Dedifferentiated amniotic fluid mesenchymal stem cell (primary cell): ENCODE measurements at regions not wholly inside any gene's neighbourhood (a gene's known extent, or its start where the extent isn't known, plus 50 kb on each side); places are given as distances from the start of the nearest gene placed in this dataset.
"Not testable (repeated sequence)": the region's sequence is repeated elsewhere in the genome, so short reads cannot be mapped to it uniquely, and the experiment has no call there.

Experiments
- DNase-seq: peaks from one replicate; pipeline ENCODE4 v3.0.0-alpha.2; 2016; ENCODE audit errors: extremely low spot score

GRCh38 chr6:3961581-3962215, 112.5 kb downstream of the FAM50B start:
- DNase-seq = no peak

GRCh38 chr6:3962291-3963280, 113.4 kb downstream of the FAM50B start:
- DNase-seq = no peak

DNA sequence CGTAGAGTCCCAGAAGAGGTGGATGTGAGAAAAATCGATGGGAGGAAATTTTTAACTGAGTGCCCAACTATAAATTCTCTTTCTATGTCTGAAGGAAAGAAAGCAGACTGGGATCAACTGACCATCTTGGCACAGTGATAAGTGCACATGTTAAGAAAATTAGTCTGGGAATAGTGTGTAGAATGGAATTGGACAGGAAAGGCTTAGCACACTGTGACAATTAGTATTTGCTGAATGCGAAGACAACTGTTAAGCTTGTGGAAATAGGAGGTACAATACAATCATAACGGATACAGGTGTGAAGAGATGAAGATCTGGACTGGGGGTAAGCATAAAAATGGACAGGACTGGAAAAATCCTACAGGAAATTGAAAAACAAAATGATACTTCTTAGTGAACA, 114.3 kb downstream of the FAM50B start:
- no peak for DNase-seq

DNA sequence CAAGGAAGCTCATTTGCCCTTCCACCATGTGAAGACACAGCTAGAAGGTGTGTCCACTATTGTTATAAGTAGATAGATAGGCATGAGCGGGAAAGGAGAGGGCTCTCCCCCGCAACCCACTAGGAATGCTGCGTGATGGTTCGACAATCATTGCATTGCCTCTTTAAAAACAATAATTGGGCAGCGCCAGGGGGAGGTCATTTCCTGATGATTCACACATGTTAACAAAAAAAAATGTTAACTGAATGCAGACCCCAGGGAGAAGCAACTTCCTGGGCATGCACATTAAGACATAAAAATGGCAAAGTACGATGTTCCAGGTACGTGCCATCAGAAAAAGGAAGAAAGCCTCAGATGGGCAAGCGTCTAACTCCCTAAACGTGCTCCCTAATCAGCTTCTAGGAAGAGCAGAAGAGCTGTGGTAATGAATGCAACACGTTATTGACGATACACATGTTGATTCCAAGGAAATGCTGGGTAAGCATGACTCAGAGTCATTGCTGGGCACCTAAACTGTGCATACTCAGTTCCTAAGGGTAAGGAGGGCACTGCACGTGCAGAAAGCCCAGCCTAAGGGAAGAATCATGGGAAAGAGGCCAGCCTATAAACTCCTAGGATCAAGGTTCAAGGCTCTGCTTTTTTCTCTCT, 113.7 kb downstream of the FAM217A start:
- DNase-seq = no peak

- no peak for DNase-seq
These were observed 112.5 kb downstream of the FAM217A start for GRCh38 chr6:3966426-3966825.

GRCh38 chr6:3970097-3970496, 108.8 kb downstream of the FAM217A start:
- no peak for DNase-seq

GRCh38 chr6:3973152-3973551, 105.8 kb downstream of the FAM217A start:
- DNase-seq = not testable (repeated sequence)

GRCh38 chr6:3977875-3978711, 100.8 kb downstream of the FAM217A start:
- peak; percentile 91 for DNase-seq

DNA sequence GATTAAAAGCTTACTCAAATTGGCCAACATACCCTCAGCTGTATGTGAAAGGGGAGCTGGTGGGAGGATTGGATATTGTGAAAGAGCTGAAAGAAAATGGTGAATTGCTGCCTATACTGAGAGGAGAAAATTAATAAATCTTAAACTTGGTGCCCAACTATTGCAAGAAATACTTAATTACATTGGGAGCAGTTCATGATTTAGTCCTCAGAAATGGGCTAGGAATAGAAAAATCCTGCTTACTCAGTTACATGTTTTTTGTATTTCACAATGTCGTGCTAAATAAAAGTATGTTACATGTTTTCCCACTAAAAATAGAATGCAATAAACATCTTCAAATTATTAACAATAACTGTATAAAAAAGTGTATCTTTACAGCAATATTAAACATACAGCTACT, 100.0 kb downstream of the FAM217A start:
- not testable (repeated sequence) for DNase-seq

GRCh38 chr6:3981917-3982316, 97.0 kb downstream of the FAM217A start:
- DNase-seq = no peak

GRCh38 chr6:3983778-3984177, 95.2 kb downstream of the FAM217A start:
- DNase-seq = no peak

DNA sequence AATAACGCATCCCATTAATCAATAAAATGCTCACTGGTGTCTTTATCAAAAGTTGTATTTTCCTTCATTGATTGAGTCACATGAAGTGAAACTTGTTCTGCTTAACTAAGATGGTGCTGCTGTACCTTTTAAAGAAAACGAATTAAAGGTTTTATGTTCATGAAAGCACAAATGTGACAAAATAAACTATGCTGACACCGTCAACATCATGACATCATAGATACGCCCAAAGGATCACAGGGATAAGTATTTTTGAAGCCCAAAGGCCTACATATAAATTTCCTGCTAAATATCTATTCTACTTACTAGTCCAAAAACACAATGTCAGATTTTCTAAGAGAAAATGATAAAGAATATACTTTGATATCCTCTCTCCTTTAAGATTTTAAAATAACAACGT, 94.4 kb downstream of the FAM217A start:
- DNase-seq = no peak

DNA sequence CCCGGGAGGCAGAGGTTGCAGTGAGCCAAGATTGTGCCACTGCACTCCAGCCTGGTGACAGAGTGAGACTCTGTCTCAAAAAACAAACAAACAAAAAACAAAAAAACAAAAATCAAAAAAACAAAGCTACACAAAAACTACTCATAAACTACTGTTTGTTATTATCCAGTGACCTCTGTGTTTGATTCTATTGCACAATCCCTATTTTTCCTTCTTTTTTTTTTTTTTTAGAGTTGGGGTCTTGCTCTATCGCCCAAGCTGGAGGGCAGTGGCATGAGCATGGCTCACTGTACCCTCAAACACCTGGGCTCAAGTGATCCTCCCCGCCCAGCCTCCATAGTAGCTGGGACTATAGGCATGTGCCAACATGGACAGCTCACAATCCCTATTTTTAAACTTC, 92.7 kb downstream of the FAM217A start:
- no peak for DNase-seq

- DNase-seq = no peak
These were observed 91.9 kb downstream of the FAM217A start for GRCh38 chr6:3987053-3987452.

DNA sequence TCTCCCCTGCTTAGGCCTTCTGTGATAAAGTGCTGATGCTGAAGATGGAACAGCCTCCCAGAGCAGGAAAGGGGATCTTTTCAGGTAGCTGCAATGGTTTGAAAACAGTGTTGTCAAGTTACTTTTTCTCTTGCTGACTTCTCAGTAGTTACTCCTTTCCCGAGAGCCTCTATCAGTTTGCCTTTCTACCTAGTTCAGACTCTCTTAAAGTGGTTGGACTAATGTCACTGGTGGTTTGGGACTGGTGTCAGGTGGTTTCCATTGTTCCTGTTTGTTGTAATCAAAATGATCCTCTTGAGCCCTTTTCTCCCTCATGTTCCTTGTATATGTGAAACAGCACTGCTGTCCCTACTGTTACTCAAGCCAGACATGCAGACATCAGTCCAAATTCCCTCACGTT, 91.4 kb downstream of the FAM217A start:
- no peak for DNase-seq

- DNase-seq = peak; percentile 84
These were observed 88.0 kb downstream of the FAM217A start for GRCh38 chr6:3990692-3991491.

GRCh38 chr6:3991941-3992340, 87.0 kb downstream of the FAM217A start:
- no peak for DNase-seq

GRCh38 chr6:3996349-3996748, 82.6 kb downstream of the FAM217A start:
- DNase-seq = no peak

DNA sequence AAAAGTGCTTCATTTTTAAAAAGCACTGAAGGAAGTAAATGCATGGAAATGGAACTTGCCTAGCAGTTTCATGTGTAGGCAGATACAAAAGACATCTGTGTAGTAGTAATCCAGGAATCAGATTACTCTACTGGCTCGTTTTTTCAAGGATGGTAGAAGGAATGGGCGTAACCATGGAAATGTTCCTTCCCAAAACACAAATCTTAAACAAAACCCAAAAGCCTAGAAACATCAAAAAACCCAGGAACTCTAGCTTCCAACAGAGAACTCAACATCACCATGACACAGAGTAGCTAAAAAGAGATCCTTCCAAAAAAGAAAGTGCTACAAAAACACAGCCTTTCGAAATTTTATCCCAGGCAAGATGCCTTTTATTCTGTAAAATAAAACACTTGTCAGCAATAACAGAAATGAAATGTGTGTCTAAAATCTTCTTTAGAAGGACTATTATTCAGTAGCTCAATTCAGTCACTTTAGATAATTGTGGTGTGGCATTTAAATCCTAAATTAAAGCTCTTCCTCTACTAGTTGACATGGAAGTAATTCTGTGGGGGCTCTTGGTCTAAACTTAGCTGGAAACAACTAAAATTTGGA, 81.7 kb downstream of the FAM217A start:
- DNase-seq = peak; percentile 93
